RWPE2 (cell line): ENCODE measurements at regions not wholly inside any gene's neighbourhood (a gene's known extent, or its start where the extent isn't known, plus 50 kb on each side); places are given as distances from the start of the nearest gene placed in this dataset.
A peak's percentile ranks its signal among the peaks of the same experiment; 100 is the strongest.

Source experiments
- ATAC-seq: fragments of 200-7000 bp; cut with Tn5 transposase; 3 replicates; pipeline ENCODE4 v1.9.1; 2021; ENCODE audit warnings: low read depth
- DNase-seq: peaks from one replicate; pipeline ENCODE4 v3.0.0-alpha.2; 2020; ENCODE audit warnings: low spot score
- H3K27ac ChIP-seq: fragments of 450-650 bp; 2 replicates; pipeline ENCODE4 v1.5.1; 2017; ENCODE audit warnings: mild to moderate bottlenecking; ENCODE audit not compliant: poor library complexity, severe bottlenecking
- H3K27me3 ChIP-seq: fragments of 250-450 bp; sonication (Bioruptor Pico); 2 replicates; pipeline ENCODE4 v1.5.1; 2021; ENCODE audit warnings: mild to moderate bottlenecking, moderate library complexity; ENCODE audit not compliant: insufficient read depth, poor library complexity, severe bottlenecking
- H3K36me3 ChIP-seq: fragments of 250-450 bp; sonication (Bioruptor Pico); 2 replicates; pipeline ENCODE4 v1.5.1; 2020; ENCODE audit warnings: low read depth, mild to moderate bottlenecking, moderate library complexity
- H3K4me1 ChIP-seq: fragments of 250-450 bp; sonication (Bioruptor Pico); 2 replicates; pipeline ENCODE4 v1.5.1; 2021; ENCODE audit warnings: mild to moderate bottlenecking, moderate library complexity; ENCODE audit not compliant: insufficient read depth, poor library complexity, severe bottlenecking
- H3K4me3 ChIP-seq: fragments of 250-450 bp; sonication (Bioruptor Pico); 2 replicates; pipeline ENCODE4 v1.5.1; 2021; ENCODE audit warnings: mild to moderate bottlenecking, moderate library complexity; ENCODE audit not compliant: severe bottlenecking
- H3K9me3 ChIP-seq: fragments of 250-450 bp; sonication (Bioruptor Pico); 2 replicates; pipeline ENCODE4 v1.5.1; 2021; ENCODE audit warnings: mild to moderate bottlenecking, moderate library complexity; ENCODE audit not compliant: severe bottlenecking
- TF ChIP-seq, protein P1 (sequence below): fragments of 450-650 bp; IDR thresholded peaks from one replicate; pipeline ENCODE4 v1.5.1; 2017; ENCODE audit warnings: mild to moderate bottlenecking, moderate library complexity; ENCODE audit not compliant: poor library complexity, severe bottlenecking

GRCh38 chr7:113217314-113217713, 99.0 kb upstream of the SMIM30 start:
- DNase-seq: no peak

GRCh38 chr7:113216038-113216437, 97.7 kb upstream of the SMIM30 start:
- no peak overlapping the region for H3K4me3 ChIP-seq
- ATAC-seq: no peak
- TF ChIP-seq, protein P1, sequence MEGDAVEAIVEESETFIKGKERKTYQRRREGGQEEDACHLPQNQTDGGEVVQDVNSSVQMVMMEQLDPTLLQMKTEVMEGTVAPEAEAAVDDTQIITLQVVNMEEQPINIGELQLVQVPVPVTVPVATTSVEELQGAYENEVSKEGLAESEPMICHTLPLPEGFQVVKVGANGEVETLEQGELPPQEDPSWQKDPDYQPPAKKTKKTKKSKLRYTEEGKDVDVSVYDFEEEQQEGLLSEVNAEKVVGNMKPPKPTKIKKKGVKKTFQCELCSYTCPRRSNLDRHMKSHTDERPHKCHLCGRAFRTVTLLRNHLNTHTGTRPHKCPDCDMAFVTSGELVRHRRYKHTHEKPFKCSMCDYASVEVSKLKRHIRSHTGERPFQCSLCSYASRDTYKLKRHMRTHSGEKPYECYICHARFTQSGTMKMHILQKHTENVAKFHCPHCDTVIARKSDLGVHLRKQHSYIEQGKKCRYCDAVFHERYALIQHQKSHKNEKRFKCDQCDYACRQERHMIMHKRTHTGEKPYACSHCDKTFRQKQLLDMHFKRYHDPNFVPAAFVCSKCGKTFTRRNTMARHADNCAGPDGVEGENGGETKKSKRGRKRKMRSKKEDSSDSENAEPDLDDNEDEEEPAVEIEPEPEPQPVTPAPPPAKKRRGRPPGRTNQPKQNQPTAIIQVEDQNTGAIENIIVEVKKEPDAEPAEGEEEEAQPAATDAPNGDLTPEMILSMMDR: no peak
- H3K9me3 ChIP-seq: no peaks in the 10 kb centered on the region
- no peak overlapping the region for H3K27ac ChIP-seq
- H3K36me3 ChIP-seq: no peaks in the 10 kb centered on the region
- no peaks in the 10 kb centered on the region for H3K4me1 ChIP-seq
- no peaks in the 10 kb centered on the region for H3K27me3 ChIP-seq
- DNase-seq: no peak

More at GRCh38 chr7:113217314-113217713, 99.0 kb upstream of the SMIM30 start:
- Histone ChIP-seq H3K4me1 (no peaks in the 10 kb centered on the region), H3K27ac (no peak overlapping the region), H3K36me3 (no peaks in the 10 kb centered on the region), H3K4me3 (no peak overlapping the region), H3K9me3 (no peaks in the 10 kb centered on the region), H3K27me3 (no peaks in the 10 kb centered on the region)
- ATAC-seq: no peak
- TF ChIP-seq, protein P1: no peak

DNA sequence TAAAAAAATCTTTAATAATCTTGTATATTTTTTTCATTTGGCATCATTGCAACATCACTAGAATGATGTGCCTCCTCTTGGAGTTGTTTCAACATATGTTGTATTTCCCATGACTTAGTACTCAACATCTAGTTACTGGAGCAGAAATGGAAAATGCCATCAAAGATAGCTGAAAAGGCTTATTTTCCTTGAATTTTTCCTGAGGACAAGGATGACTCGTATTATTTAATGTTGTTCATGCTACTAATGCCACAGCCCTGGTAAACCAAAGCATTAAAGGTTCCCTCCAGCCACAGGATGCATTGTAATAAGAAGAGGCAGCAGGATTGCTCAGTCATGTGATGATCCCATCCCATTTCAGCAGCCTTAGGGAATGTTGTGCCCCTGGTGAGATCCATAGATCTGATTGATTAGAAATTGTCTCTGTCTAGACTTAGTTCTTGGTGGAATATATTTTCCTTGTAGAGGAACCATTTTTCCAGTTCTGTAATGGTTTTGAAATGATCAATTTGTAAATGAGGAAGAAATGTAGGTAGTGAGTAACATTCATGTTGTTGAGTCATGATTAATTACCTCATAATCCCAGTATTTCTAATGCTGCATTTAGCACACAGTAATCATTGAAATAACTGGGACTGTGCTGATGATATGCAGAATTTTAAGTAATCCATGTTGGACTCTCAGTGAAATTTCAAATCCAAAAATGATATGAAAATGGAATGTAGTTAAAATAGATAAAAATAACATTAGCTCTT, 91.3 kb upstream of the SMIM30 start:
- ATAC-seq (0 out of 3 replicates have a peak, but pooled peaks have one; percentile 35), DNase-seq (no peak)
- H3K36me3 ChIP-seq: no peaks in the 10 kb centered on the region
- no peaks in the 10 kb centered on the region for H3K27me3 ChIP-seq
- H3K9me3 ChIP-seq: no peaks in the 10 kb centered on the region
- H3K4me3 ChIP-seq: no peak overlapping the region
- H3K27ac ChIP-seq: no peak overlapping the region
- TF ChIP-seq, protein P1: no peak
- no peaks in the 10 kb centered on the region for H3K4me1 ChIP-seq

GRCh38 chr7:113207931-113208330, 89.6 kb upstream of the SMIM30 start:
- H3K4me1 ChIP-seq: no peaks in the 10 kb centered on the region
- DNase-seq (no peak), ATAC-seq (no peak)
- TF ChIP-seq, protein P1: no peak
- no peaks in the 10 kb centered on the region for H3K36me3 ChIP-seq
- H3K9me3 ChIP-seq: no peaks in the 10 kb centered on the region
- H3K4me3 ChIP-seq: no peak overlapping the region
- no peaks in the 10 kb centered on the region for H3K27me3 ChIP-seq
- no peak overlapping the region for H3K27ac ChIP-seq

DNA sequence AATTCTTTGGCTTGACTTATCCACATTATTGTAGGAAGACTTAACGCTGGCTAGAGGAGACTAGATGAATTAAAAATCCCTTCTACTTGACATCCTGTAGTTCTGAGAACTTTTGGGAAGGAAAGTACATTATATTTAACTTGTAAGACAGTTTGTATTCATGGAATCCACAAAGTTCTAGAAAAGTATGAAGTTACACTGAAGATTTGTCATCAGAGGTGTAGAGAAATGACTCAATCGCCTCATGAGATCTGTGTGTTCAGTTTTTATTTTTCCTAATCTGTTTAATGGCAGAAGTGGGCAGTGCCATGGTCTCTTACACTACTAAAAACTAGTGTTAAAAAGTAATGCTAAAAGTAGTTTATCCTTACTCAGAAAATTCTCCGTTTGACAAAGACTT, 89.1 kb upstream of the SMIM30 start:
- no peaks in the 10 kb centered on the region for H3K36me3 ChIP-seq
- no peak for DNase-seq
- TF ChIP-seq, protein P1: no peak
- no peak overlapping the region for H3K4me3 ChIP-seq
- H3K4me1 ChIP-seq: no peaks in the 10 kb centered on the region
- no peaks in the 10 kb centered on the region for H3K9me3 ChIP-seq
- H3K27me3 ChIP-seq: no peaks in the 10 kb centered on the region
- no peak for ATAC-seq
- H3K27ac ChIP-seq: no peak overlapping the region
